GM21576 (cell line): ENCODE measurements at regions not wholly inside any gene's neighbourhood (a gene's known extent, or its start where the extent isn't known, plus 50 kb on each side); places are given as distances from the start of the nearest gene placed in this dataset.
"Not testable (repeated sequence)": the region's sequence is repeated elsewhere in the genome, so short reads cannot be mapped to it uniquely, and the experiment has no call there.

ENCODE experiments used
- ATAC-seq: cut with Tn5 transposase; IDR thresholded peaks from one replicate; pipeline ENCODE4 v1.9.1; 2021; ENCODE audit warnings: mild to moderate bottlenecking, moderate library complexity; ENCODE audit not compliant: unreplicated experiment

- no peak for ATAC-seq
Measured at GRCh38 chr3:177493091-177493490, 295.8 kb upstream of the TBL1XR1 start.

- no peak for ATAC-seq
Measured at GRCh38 chr3:177494216-177494615, 296.9 kb upstream of the TBL1XR1 start.

DNA sequence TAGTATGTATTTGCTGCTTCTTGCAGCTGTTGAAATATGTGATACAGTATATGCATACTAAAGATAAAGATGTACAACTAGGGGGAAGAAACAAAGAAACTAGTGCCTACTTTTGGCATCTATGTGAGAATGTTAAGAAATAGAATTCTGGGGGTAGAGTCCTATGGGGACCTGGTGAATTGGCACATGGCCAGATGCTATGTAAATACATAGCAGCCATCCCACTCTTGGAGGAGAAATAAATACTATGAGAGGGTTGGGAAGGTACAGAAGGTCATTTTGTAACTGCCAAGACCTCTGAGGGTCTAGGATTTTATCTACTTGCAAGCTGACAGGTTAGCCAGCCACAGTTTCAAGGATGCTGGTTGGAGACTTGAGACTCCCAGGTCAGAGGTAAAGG, 298.3 kb upstream of the TBL1XR1 start:
- ATAC-seq, result no peak

- ATAC-seq, result no peak
Measured at GRCh38 chr3:177498037-177498857, 301.0 kb upstream of the TBL1XR1 start.

GRCh38 chr3:177499039-177499438, 301.8 kb upstream of the TBL1XR1 start:
- ATAC-seq, result not testable (repeated sequence)

DNA sequence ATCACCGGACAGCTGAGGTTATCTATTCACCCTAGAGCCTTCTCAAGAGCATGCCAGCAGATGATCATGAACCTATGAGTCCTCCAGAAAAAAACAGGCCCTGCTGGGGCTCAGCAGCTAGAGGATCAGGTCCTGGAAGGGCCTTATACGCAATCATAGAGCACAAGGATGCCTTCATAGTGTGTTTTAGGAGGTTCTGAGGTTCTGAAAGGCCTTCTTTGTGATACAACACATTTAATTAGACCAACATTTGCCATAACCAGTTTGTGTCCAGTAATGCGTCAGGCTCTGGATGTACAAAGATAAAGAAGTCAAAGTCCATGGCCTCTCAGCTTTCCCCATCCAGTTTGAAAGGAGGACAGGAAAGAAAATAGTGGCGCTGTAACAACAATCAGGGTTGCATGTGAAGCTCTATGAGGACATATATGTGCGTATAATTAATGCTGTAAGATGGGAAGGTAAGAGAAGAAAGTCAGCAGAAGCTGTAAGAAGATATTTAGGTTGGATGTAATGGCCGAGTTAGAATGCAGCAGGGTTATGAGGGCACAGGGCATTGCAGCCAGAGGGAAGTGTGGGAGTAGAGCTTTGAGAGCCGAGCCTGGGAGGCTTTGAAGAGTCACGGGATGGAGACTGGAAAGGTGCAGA, 302.6 kb upstream of the TBL1XR1 start:
- ATAC-seq, result no peak

DNA sequence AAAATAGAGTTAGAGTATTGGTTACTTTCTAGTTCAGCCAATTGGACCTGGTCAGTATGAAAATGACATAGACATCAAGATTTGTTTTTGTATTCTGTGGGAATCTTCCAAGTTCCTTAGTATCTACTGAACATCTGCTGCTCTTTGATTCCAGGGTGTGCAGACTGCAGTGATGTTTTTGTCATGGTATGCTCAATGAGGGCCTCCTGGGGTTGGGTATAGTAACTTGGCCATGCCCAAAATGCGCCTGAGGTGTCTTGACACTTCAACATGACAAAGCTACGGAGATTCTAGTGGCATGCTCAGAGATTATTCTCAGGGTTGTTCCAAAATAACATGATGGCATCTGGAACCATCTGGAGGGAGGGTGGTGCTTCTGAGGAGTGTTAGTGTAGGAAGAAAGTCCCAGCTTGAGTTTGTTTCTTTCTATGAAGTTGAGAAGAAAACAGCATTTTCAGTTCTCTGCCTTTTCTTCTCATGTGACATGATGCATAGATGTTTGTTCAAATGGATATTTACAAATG, 313.5 kb upstream of the TBL1XR1 start:
- ATAC-seq, result no peak

- ATAC-seq, result no peak
Measured at GRCh38 chr3:177512945-177513814, 315.9 kb upstream of the TBL1XR1 start.

- no peak for ATAC-seq
Measured at GRCh38 chr3:177513815-177514610, 316.7 kb upstream of the TBL1XR1 start.

DNA sequence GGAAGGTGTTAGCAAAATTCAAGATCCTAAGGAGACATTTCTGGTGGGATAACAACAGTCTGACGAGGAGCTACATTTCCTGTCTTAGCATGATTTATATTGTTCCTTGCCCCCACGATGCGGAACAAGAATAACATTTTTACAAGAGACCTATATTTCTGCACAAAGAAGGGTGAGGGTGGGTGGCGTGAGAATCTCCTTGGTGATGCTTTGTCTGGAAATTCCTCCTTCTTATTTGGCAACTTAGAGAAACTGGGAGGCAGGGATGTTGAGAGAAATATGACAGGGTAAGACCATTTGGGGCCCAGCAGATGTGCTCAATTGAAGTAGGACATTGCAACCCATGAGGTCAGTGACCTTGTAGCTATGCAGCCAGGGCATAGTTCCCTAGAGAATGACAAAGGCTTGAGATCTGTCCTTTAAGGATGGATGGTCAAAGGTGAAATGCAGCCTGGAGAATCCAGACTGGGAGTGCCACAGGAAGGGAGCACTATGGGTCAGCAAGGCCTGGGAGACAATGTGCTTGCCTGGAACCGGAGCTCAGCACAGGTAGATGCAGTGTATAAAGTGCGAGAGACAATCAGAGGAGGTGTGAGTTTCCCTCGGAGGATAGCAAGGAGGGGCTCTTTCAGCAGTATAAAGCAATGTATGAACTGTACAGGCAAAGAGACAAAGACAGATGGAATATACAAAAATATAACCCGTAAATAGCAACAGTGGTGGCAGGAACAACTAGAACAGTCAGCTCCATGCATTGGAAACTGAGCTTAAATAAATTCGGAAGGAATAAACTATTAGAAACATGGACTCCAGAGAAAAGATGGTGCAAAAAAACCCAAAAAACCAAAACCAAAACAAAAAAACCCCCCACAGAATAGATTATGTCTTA, 317.6 kb upstream of the TBL1XR1 start:
- no peak for ATAC-seq

DNA sequence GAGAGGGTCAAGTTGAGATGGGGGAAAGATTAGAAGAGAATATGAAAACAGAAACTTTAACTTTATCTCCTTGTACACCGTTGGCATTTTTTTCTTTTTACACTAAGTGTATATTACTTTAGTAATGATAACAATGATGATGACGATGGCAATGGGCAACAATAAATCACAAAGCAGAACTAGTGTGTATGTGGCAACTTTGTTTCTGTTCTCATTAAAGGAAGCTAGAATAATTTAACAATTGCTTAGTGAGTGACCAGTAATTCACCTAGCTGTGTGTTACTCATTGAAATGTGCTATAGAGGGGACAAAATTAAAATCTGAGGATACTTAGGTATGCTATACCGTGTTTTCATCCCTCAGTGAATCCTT, 318.5 kb upstream of the TBL1XR1 start:
- ATAC-seq, result no peak

DNA sequence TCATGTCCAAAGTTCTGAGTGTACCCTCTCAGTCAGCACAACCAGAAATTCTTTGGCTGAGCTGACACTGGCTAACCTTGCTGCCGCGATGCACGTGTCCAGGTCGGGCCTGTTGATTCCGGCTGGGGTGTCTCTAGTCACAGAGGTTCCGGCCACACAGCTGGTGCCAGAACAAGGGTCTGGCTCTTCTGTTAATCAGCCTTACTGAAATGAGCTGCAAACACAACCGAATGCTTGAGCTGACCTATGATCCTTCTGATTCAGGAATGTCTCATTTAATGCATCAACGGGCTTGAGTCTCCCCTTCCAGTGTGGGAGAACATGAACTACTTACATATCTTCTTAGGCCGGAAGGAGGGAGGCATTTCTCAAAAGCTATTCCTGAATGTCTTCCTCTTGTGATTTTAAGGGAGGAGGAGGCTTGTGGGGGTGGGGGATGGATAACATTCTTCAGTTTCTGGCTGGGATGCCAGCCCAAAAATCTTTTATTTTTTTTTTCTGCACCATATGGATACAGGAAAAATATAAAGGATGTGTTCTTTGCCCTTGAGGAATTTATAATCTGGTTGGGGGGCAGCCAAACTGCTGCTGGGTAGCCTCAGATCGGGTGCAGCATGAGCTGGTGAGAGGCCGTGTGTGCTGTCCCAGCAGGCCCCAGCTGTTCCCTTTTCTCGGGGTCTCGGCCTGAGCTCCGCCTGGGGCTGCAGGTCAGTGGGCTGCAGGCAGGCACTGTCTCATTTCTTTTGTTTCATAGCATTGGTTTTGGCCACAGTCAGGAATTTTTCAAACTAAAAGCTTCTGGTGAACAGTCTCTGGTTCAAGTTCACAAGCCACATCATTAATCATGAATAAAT, 319.1 kb upstream of the TBL1XR1 start:
- no peak for ATAC-seq

- ATAC-seq, result no peak
Measured at GRCh38 chr3:177517906-177518305, 320.6 kb upstream of the TBL1XR1 start.

- no peak for ATAC-seq
Measured at GRCh38 chr3:177519588-177519987, 322.3 kb upstream of the TBL1XR1 start.

- ATAC-seq, result no peak
Measured at GRCh38 chr3:177521305-177521704, 324.0 kb upstream of the TBL1XR1 start.

GRCh38 chr3:177522051-177522450, 324.8 kb upstream of the TBL1XR1 start:
- ATAC-seq, result no peak

DNA sequence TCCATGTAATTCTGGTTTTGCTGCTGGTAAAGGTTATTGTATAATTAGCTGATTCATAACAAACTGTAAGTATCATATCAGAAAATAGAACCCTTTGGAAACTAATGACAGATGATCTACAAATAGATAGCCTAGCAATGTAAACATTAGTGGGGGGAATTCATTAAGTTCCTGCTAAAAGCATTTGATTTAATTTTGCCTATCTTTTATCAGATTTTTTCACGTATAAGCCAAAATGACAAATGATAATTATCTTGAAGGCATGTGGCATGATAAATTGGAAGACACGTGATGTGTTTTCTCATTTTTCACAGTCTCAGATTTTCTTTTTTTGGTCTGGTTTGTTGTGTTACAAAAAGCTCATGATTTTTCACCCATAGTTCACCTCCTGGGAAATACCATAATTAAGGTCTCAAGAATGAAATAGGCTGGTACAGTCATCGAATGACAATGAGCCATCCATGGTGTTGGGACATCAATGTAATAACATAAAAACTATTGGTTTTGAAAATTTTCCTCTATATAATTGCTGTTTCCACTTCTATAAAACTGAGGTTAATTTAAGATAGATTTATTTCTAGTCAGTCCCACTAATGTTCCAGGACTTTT, 325.9 kb upstream of the TBL1XR1 start:
- ATAC-seq, result no peak

DNA sequence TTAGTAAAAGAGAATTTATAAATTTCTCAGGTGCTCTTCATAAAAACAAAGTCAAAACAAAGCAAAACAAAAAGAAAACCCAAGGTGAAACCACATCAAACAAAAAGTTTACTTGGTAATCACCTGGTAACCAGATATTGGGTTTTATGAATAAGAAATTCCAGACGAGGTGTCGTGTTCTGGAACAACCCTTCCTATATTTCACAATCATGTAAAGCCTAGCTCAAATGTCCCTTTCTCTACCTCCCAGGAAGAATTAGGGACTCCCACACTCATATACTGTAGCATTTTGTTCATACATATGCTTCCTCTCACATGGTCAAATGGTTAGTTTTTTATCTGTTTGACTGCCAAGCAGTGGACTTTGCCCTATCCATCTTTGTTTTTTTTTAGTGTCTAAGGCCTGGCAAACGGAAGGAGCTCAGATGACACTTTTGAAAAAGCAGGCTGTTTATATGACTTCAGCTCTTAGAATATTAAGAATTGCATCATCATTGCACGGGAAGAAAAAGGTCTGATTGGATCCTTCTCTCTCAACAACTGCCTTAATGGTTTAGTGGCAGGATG, 326.7 kb upstream of the TBL1XR1 start:
- ATAC-seq, result no peak
